Activated CD4-positive, alpha-beta T cell treated with anti-CD3 and anti-CD28 coated beads for 36 hours (primary cell): ENCODE measurements at regions not wholly inside any gene's neighbourhood (a gene's known extent, or its start where the extent isn't known, plus 50 kb on each side); places are given as distances from the start of the nearest gene placed in this dataset.
A peak's percentile ranks its signal among the peaks of the same experiment; 100 is the strongest.

Experiments used
- ATAC-seq: fragments of 200-7000 bp; cut with Tn5 transposase; one replicate; pipeline ENCODE4 v1.10.0; 2021; ENCODE audit warnings: mild to moderate bottlenecking, moderate library complexity
- CTCF ChIA-PET: fragments of 350-600 bp; sonication (Branson Sonifier 250); formaldehyde crosslinking; loops from one replicate; lab custom pipeline; 2021; ENCODE audit warnings: antibody characterized with exemption; lab: Charles Lee
- POLR2A ChIA-PET: fragments of 350-600 bp; sonication (Branson Sonifier 250); formaldehyde crosslinking; loops from one replicate; lab custom pipeline; 2021; ENCODE audit warnings: antibody characterized with exemption, inconsistent platforms; lab: Charles Lee
- DNase-seq: peaks from one replicate; pipeline ENCODE4 v3.0.0-alpha.2; 2020
- H3K27ac Mint-ChIP-seq: one replicate; pipeline ENCODE4 v1.8.0; 2021; ENCODE audit warnings: mixed read lengths
- H3K27me3 Mint-ChIP-seq: one replicate; pipeline ENCODE4 v1.8.0; 2021; ENCODE audit warnings: mixed read lengths
- H3K36me3 Mint-ChIP-seq: one replicate; pipeline ENCODE4 v1.8.0; 2021; ENCODE audit warnings: low read depth, mixed read lengths
- H3K4me1 Mint-ChIP-seq: one replicate; pipeline ENCODE4 v1.8.0; 2021; ENCODE audit warnings: mixed read lengths
- H3K4me3 Mint-ChIP-seq: one replicate; pipeline ENCODE4 v1.8.0; 2021; ENCODE audit warnings: mild to moderate bottlenecking, moderate library complexity, mixed read lengths
- H3K9me3 Mint-ChIP-seq: one replicate; pipeline ENCODE4 v1.8.0; 2021; ENCODE audit warnings: low read depth, mixed read lengths
- intact Hi-C, 2 experiments: fragments of 100-400 bp; cut with DNase I in 1 of 2; cut with micrococcal nuclease in 1 of 2; formaldehyde crosslinking; loops; one replicate each; pipeline versions ENCODE4 v1.14.2 to v1.15.1; 2022 to 2024; cut with DNase I, micrococcal nuclease

GRCh38 chr5:57396701-57397100, 85.9 kb downstream of the ACTBL2 start:
- H3K4me3 Mint-ChIP-seq = no peak overlapping the region
- ChIA-PET CTCF (no interaction called here), POLR2A (no interaction called here)
- DNase-seq (no peak), ATAC-seq (no peak)
- no peak overlapping the region for H3K27ac Mint-ChIP-seq
- H3K36me3 Mint-ChIP-seq = no peaks in the 10 kb centered on the region
- peaks cover 6% of the 10 kb centered on the region for H3K9me3 Mint-ChIP-seq
- intact Hi-C loops = no loop called here
- H3K4me1 Mint-ChIP-seq = no peaks in the 10 kb centered on the region
- peaks cover 3% of the 10 kb centered on the region for H3K27me3 Mint-ChIP-seq

DNA sequence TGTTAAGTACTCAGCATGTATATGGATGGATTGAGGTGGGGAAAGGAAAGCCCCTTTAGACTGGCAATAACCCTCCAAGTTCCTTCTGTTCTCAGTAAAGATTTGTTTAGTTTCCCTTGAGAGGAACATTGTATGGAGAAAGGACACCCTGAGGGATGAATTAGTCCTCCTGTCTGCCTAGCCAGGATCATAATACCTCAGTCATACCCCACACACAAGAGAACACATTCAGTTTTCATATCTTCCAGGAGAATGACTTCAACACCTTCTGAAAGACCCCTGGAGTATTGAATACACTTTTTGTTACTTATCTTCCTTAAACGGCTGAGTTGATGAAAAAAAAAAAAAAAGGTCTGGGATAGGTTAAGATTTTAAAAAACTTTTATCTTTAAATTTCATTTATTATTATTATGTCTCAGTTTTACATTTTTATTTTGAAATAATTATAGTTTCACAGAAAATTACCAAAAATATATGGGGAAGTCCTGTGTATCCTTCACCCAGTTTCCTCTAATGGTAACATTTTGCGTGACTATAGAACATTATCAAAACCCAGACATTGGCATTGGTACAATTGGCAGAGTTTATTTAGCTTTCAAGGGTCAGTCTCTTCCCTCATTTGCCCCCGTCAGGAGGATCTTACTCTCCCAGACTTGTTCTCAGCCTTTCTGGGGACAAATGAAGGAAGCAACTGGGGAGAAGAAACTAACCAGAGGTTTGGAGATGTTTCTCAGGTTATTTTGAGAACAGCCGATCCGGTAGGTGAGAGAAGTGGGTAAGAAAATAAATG, 88.0 kb downstream of the ACTBL2 start:
- H3K36me3 Mint-ChIP-seq = no peaks in the 10 kb centered on the region
- H3K27ac Mint-ChIP-seq = no peak overlapping the region
- peaks cover 3% of the 10 kb centered on the region for H3K27me3 Mint-ChIP-seq
- intact Hi-C loops = no loop called here
- no peak for DNase-seq
- no peak for ATAC-seq
- ChIA-PET POLR2A (no interaction called here), CTCF (no interaction called here)
- H3K9me3 Mint-ChIP-seq = peaks cover 6% of the 10 kb centered on the region
- H3K4me3 Mint-ChIP-seq = no peak overlapping the region
- H3K4me1 Mint-ChIP-seq = no peaks in the 10 kb centered on the region

- Mint-ChIP-seq H3K27me3 (no peaks in the 10 kb centered on the region), H3K4me3 (no peak overlapping the region), H3K27ac (no peak overlapping the region), H3K36me3 (no peaks in the 10 kb centered on the region), H3K4me1 (peaks cover 17% of the 10 kb centered on the region), H3K9me3 (no peaks in the 10 kb centered on the region)
- ChIA-PET CTCF (interaction anchor here (0.7 to 1.0 kb wide), 3 partner anchors 76 to 874 kb away, joined by 3 to 4 read pairs (median 3); no protein-coding TSS in a partner anchor), POLR2A (no interaction called here)
- ATAC-seq (no peak), DNase-seq (no peak)
- intact Hi-C loops = no loop called here
Measured at GRCh38 chr5:57386958-57387357, 95.7 kb downstream of the ACTBL2 start.

DNA sequence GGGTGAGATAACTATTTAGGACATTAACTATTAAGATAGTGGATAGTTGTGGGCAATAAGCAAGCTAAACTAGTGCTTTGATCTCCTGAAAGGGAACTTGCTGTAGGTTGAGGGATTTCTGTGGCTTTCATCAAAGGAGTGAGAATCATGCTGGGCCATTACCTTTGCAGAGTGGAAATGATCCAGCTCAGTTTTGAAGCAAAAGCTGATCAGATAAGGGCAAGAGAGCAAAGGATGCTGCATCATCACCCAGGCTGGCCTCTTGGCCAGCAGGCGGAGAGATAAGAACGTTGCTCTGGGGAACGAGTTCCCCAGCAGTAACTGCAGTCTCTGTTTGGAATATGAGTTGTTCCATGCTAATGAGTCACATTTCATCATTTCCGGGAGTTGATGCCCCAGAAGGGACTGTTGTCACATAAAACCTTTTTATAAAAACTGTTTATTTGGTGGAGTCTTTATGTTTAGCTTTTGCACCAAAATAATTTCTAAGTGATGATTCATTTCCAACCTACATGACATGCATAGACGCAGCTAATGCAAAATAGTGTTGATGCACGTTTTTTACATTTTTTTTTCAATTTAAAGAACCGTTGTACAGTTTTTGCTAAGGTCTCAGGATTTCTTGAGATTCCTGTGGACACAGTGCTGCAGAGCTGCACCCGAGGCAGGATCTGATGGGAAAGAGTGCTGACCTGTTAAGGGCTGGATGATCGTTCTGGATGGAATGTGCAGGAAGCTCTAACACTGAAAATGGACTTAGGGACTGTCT, 99.3 kb downstream of the ACTBL2 start:
- Mint-ChIP-seq H3K9me3 (no peaks in the 10 kb centered on the region), H3K4me1 (peaks cover 17% of the 10 kb centered on the region), H3K4me3 (no peak overlapping the region), H3K36me3 (no peaks in the 10 kb centered on the region), H3K27me3 (peaks cover 1% of the 10 kb centered on the region), H3K27ac (peak overlapping the region; percentile 4)
- ChIA-PET CTCF (interaction anchor here (0.6 to 1.4 kb wide), 4 partner anchors 9 to 84 kb away, joined by 3 to 7 read pairs (median 4); no protein-coding TSS in a partner anchor), POLR2A (interaction anchor here (0.5 to 0.6 kb wide), 2 partner anchors 10 to 357 kb away, joined by 4 read pairs; no protein-coding TSS in a partner anchor)
- intact Hi-C loops = loop anchor here (1.0 to 5.0 kb wide), 7 partner anchors 84 to 1079 kb away; partner anchors contain the start of gene PLK2 (in 2 of the 2)
- DNase-seq (peak; percentile 72), ATAC-seq (peak; percentile 97)

GRCh38 chr5:57382655-57383054, 100.0 kb downstream of the ACTBL2 start:
- Mint-ChIP-seq H3K4me3 (no peak overlapping the region), H3K36me3 (no peaks in the 10 kb centered on the region), H3K27ac (no peak overlapping the region), H3K4me1 (peaks cover 17% of the 10 kb centered on the region), H3K9me3 (no peaks in the 10 kb centered on the region), H3K27me3 (peaks cover 1% of the 10 kb centered on the region)
- ATAC-seq (peak; percentile 45), DNase-seq (no peak)
- POLR2A ChIA-PET = no interaction called here
- CTCF ChIA-PET = interaction anchor here (0.6 to 1.3 kb wide), 3 partner anchors 9 to 83 kb away, joined by 3 to 7 read pairs (median 4); no protein-coding TSS in a partner anchor
- intact Hi-C loops = loop anchor here (1.0 to 5.0 kb wide), 7 partner anchors 83 to 1080 kb away; partner anchors contain the start of gene PLK2 (in 2 of the 2)

DNA sequence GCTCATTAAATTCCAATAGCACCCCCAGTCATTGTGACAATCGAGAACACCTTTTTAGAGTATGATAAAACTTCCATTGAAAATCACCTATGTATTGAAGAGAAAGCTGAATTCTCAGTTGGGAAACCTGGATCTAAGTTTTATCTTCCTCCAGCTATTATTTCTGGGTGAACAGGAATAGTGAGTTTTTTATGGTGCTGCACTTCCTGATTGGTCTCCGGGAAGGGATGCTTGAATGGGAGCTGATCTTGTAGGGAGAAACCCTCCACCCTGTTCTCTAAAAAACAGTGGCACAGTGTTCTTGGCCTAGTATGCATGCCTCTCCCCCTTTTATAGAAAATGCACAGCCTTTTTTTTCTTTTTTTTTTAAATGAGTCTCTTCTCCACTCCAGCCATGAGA, 112.2 kb downstream of the ACTBL2 start:
- Mint-ChIP-seq H3K27me3 (peaks cover 6% of the 10 kb centered on the region), H3K4me1 (no peaks in the 10 kb centered on the region), H3K4me3 (no peak overlapping the region), H3K36me3 (no peaks in the 10 kb centered on the region), H3K27ac (no peak overlapping the region), H3K9me3 (no peaks in the 10 kb centered on the region)
- ATAC-seq = no peak
- no peak for DNase-seq
- POLR2A ChIA-PET = interaction anchor here (0.8 kb wide), 1 partner anchor 907 kb away, joined by 3 read pairs; no protein-coding TSS in a partner anchor
- CTCF ChIA-PET = no interaction called here
- intact Hi-C loops = no loop called here

DNA sequence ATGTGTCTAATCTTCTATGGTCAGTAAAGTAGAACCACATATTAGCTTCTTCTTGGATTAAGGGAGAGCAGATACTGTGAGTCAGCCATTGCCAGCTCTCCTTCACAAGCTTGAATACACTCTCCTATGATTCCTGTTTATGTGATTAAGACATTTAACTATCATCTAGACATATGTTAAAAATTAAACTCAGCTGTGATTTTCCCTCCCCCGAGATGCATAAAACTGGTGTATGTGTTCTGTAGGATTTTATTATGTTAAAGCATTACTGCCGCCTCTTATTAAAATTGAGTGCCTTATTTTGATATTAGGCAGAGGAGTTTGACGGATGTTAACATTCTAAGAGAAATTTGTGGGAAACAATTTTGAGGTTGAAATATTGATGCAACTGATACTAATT, 114.6 kb downstream of the ACTBL2 start:
- Mint-ChIP-seq H3K9me3 (no peaks in the 10 kb centered on the region), H3K4me1 (no peaks in the 10 kb centered on the region), H3K27me3 (peaks cover 8% of the 10 kb centered on the region), H3K4me3 (no peak overlapping the region), H3K36me3 (no peaks in the 10 kb centered on the region), H3K27ac (no peak overlapping the region)
- ChIA-PET POLR2A (interaction anchor here (0.6 kb wide), 1 partner anchor 100 kb away, joined by 3 read pairs; no protein-coding TSS in a partner anchor), CTCF (no interaction called here)
- intact Hi-C loops = no loop called here
- DNase-seq = no peak
- no peak for ATAC-seq

DNA sequence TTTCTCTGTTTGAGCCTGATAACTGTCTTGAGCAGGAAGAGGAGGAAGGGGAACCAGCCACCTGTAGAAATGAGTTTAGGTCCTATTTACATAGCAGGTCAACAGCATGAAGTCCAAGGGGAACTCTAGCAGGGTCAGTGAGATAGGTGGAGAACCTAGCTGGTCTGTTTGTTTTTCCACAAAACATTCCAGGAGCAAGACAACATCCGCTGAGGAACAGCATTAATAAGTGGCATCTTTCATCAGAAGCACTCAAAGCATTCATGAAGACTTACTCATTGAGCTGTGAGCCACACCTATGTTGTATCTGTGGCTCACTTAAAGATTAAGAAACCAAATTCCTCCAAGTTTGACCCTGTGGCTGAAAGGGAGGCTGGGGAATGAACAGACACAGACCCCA, 115.9 kb downstream of the ACTBL2 start:
- ChIA-PET POLR2A (no interaction called here), CTCF (no interaction called here)
- Mint-ChIP-seq H3K27ac (no peak overlapping the region), H3K4me1 (no peaks in the 10 kb centered on the region), H3K27me3 (peaks cover 4% of the 10 kb centered on the region), H3K36me3 (no peaks in the 10 kb centered on the region), H3K4me3 (no peak overlapping the region), H3K9me3 (no peaks in the 10 kb centered on the region)
- ATAC-seq (no peak), DNase-seq (no peak)
- intact Hi-C loops = no loop called here

- POLR2A ChIA-PET = no interaction called here
- peaks cover 2% of the 10 kb centered on the region for H3K27me3 Mint-ChIP-seq
- intact Hi-C loops = no loop called here
Measured at GRCh38 chr5:57362951-57363350, 119.7 kb downstream of the ACTBL2 start.

DNA sequence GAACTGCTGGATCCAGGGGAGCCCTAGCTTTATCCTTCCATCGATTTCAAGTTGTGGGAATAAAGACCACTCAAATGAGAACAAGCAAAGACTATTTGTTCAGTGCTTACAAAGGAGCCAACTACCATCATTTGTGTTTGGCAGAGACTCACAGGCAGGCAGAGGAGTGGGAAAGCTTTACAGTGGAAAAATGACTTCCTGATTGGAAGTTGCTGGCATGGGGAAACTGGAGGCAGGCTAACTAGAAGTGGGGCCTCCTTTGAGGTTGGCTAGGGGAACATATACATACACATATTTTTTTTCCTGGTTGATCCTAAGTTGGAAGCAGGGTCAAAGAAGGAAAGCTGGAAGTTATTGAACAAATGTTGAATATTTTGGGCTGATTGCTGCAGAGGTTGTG, 121.7 kb downstream of the ACTBL2 start:
- CTCF ChIA-PET = no interaction called here

More at GRCh38 chr5:57362951-57363350, 119.7 kb downstream of the ACTBL2 start:
- Mint-ChIP-seq H3K27ac (no peak overlapping the region), H3K4me3 (no peak overlapping the region), H3K9me3 (no peaks in the 10 kb centered on the region), H3K36me3 (no peaks in the 10 kb centered on the region), H3K4me1 (no peaks in the 10 kb centered on the region)
- CTCF ChIA-PET = no interaction called here
- ATAC-seq (no peak), DNase-seq (no peak)

DNA sequence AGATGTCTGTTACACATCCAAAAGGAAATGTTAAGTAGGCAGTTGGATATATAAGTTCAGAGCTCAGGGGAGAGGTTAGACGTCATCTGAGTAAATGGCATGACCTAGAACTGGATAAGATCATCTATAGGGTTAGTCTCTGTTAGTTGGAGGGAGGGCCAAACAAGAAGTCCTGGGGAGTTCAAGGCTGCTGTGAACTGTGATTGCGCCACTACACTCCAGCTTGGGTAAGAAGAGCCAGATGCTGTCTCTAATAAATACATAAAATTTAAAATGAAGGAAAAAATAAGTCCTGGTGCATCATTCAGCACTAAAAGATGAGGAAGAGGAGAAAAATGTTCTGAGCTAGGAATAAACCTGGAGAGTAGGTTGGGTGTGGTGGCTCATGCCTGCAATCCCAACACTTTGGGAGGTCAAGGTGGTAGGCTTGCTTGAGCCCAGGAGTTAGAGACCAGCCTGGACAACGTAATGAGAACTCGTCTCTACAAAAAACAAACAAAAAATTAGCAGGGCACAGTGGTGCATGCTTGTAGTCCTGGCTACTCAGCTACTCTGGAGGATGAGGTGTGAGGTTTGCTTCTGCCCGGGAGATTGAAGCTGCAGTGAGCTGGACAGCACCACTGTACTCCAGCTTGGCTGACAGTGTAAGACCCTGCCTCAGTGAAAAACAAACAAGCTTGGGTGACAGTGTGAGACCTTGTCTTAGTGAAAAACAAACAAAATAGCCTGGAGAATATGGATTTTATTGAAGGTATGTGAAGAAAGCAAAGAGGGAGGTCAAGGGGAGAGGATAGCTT, 123.6 kb downstream of the ACTBL2 start:
- H3K9me3 Mint-ChIP-seq = no peaks in the 10 kb centered on the region
- intact Hi-C loops = no loop called here
- ATAC-seq (no peak), DNase-seq (no peak)
- POLR2A ChIA-PET = no interaction called here
- H3K4me3 Mint-ChIP-seq = no peak overlapping the region
- CTCF ChIA-PET = interaction anchor here (0.8 kb wide), 1 partner anchor 166 kb away, joined by 3 read pairs; no protein-coding TSS in a partner anchor
- H3K27me3 Mint-ChIP-seq = peaks cover 5% of the 10 kb centered on the region
- H3K4me1 Mint-ChIP-seq = no peaks in the 10 kb centered on the region
- no peak overlapping the region for H3K27ac Mint-ChIP-seq
- H3K36me3 Mint-ChIP-seq = no peaks in the 10 kb centered on the region

More for the DNA sequence above, 121.7 kb downstream of the ACTBL2 start:
- Mint-ChIP-seq H3K27me3 (peaks cover 5% of the 10 kb centered on the region), H3K36me3 (no peaks in the 10 kb centered on the region), H3K4me1 (no peaks in the 10 kb centered on the region), H3K9me3 (no peaks in the 10 kb centered on the region), H3K4me3 (no peak overlapping the region), H3K27ac (no peak overlapping the region)
- no peak for ATAC-seq
- POLR2A ChIA-PET = no interaction called here
- no peak for DNase-seq
- intact Hi-C loops = no loop called here
